ENCODE measurements at regions not wholly inside any gene's neighbourhood (a gene's known extent, or its start where the extent isn't known, plus 50 kb on each side); places are given as distances from the start of the nearest gene placed in this dataset.

- no peak overlapping the region for H3K4me3 ChIP-seq (ENCODE audit: insufficient read depth, low read depth, low read length)
- 93 to 94% methylated on average over 4 of the region's 4 CpGs for WGBS, 2 experiments
- no peaks in the 10 kb centered on the region for H3K4me1 ChIP-seq (ENCODE audit: control insufficient read depth, insufficient read depth, low read length)
- H3K27me3 ChIP-seq (ENCODE audit: control insufficient read depth, insufficient read depth, low read length, poor library complexity, severe bottlenecking) = no peaks in the 10 kb centered on the region
- no peaks in the 10 kb centered on the region for H3K9me3 ChIP-seq (ENCODE audit: control insufficient read depth, low read length)
- H3K36me3 ChIP-seq (ENCODE audit: control insufficient read depth, insufficient read depth, low read length) = no peaks in the 10 kb centered on the region
- no peak overlapping the region for H3K27ac ChIP-seq (ENCODE audit: insufficient read depth, low read depth, low read length, poor library complexity, severe bottlenecking)
These were observed 515.6 kb downstream of the INHBA start for GRCh38 chr7:41187322-41187721.

- WGBS, 2 experiments = 90 to 94% methylated on average over 2 to 3 of the region's 3 CpGs
- no peak overlapping the region for H3K27ac ChIP-seq (ENCODE audit: insufficient read depth, low read depth, low read length, poor library complexity, severe bottlenecking)
- no peaks in the 10 kb centered on the region for H3K9me3 ChIP-seq (ENCODE audit: control insufficient read depth, low read length)
- H3K4me1 ChIP-seq (ENCODE audit: control insufficient read depth, insufficient read depth, low read length) = no peaks in the 10 kb centered on the region
- H3K27me3 ChIP-seq (ENCODE audit: control insufficient read depth, insufficient read depth, low read length, poor library complexity, severe bottlenecking) = no peaks in the 10 kb centered on the region
- H3K36me3 ChIP-seq (ENCODE audit: control insufficient read depth, insufficient read depth, low read length) = no peaks in the 10 kb centered on the region
- no peak overlapping the region for H3K4me3 ChIP-seq (ENCODE audit: insufficient read depth, low read depth, low read length)
These were observed 517.0 kb downstream of the INHBA start for GRCh38 chr7:41185851-41186250.

GRCh38 chr7:41183741-41184140, 519.1 kb downstream of the INHBA start:
- no peaks in the 10 kb centered on the region for H3K9me3 ChIP-seq (ENCODE audit: control insufficient read depth, low read length)
- H3K27ac ChIP-seq (ENCODE audit: insufficient read depth, low read depth, low read length, poor library complexity, severe bottlenecking) = no peak overlapping the region
- no peaks in the 10 kb centered on the region for H3K27me3 ChIP-seq (ENCODE audit: control insufficient read depth, insufficient read depth, low read length, poor library complexity, severe bottlenecking)
- WGBS, 2 experiments = 89 to 95% methylated on average over 4 to 6 of the region's 6 CpGs
- H3K36me3 ChIP-seq (ENCODE audit: control insufficient read depth, insufficient read depth, low read length) = no peaks in the 10 kb centered on the region
- H3K4me1 ChIP-seq (ENCODE audit: control insufficient read depth, insufficient read depth, low read length) = no peaks in the 10 kb centered on the region
- no peak overlapping the region for H3K4me3 ChIP-seq (ENCODE audit: insufficient read depth, low read depth, low read length)

- H3K9me3 ChIP-seq (ENCODE audit: control insufficient read depth, low read length) = no peaks in the 10 kb centered on the region
- H3K4me1 ChIP-seq (ENCODE audit: control insufficient read depth, insufficient read depth, low read length) = no peaks in the 10 kb centered on the region
- no peak overlapping the region for H3K27ac ChIP-seq (ENCODE audit: insufficient read depth, low read depth, low read length, poor library complexity, severe bottlenecking)
- no peak overlapping the region for H3K4me3 ChIP-seq (ENCODE audit: insufficient read depth, low read depth, low read length)
- WGBS, 2 experiments = 93 to 96% methylated on average over 2 of the region's 2 CpGs
- H3K27me3 ChIP-seq (ENCODE audit: control insufficient read depth, insufficient read depth, low read length, poor library complexity, severe bottlenecking) = no peaks in the 10 kb centered on the region
- H3K36me3 ChIP-seq (ENCODE audit: control insufficient read depth, insufficient read depth, low read length) = no peaks in the 10 kb centered on the region
These were observed 520.1 kb downstream of the INHBA start for GRCh38 chr7:41182782-41183181.

GRCh38 chr7:41175435-41175834, 527.5 kb downstream of the INHBA start:
- Histone ChIP-seq H3K4me3 (ENCODE audit: insufficient read depth, low read depth, low read length) (no peak overlapping the region), H3K27ac (ENCODE audit: insufficient read depth, low read depth, low read length, poor library complexity, severe bottlenecking) (no peak overlapping the region), H3K36me3 (ENCODE audit: control insufficient read depth, insufficient read depth, low read length) (no peaks in the 10 kb centered on the region), H3K4me1 (ENCODE audit: control insufficient read depth, insufficient read depth, low read length) (no peaks in the 10 kb centered on the region), H3K27me3 (ENCODE audit: control insufficient read depth, insufficient read depth, low read length, poor library complexity, severe bottlenecking) (no peaks in the 10 kb centered on the region), H3K9me3 (ENCODE audit: control insufficient read depth, low read length) (no peaks in the 10 kb centered on the region)
- 89 to 93% methylated on average over 8 of the region's 8 CpGs for WGBS, 2 experiments

- H3K9me3 ChIP-seq (ENCODE audit: control insufficient read depth, low read length) = no peaks in the 10 kb centered on the region
- no peaks in the 10 kb centered on the region for H3K27me3 ChIP-seq (ENCODE audit: control insufficient read depth, insufficient read depth, low read length, poor library complexity, severe bottlenecking)
- H3K4me3 ChIP-seq (ENCODE audit: insufficient read depth, low read depth, low read length) = no peak overlapping the region
- WGBS, 2 experiments = 96 to 100% methylated on average over 2 of the region's 2 CpGs
- H3K36me3 ChIP-seq (ENCODE audit: control insufficient read depth, insufficient read depth, low read length) = no peaks in the 10 kb centered on the region
- H3K4me1 ChIP-seq (ENCODE audit: control insufficient read depth, insufficient read depth, low read length) = no peaks in the 10 kb centered on the region
- H3K27ac ChIP-seq (ENCODE audit: insufficient read depth, low read depth, low read length, poor library complexity, severe bottlenecking) = no peak overlapping the region
These were observed 528.4 kb downstream of the INHBA start for GRCh38 chr7:41174521-41174920.

GRCh38 chr7:41170466-41170865, 532.4 kb downstream of the INHBA start:
- no peaks in the 10 kb centered on the region for H3K9me3 ChIP-seq (ENCODE audit: control insufficient read depth, low read length)
- 100% methylated on average over 1 of the region's 2 CpGs for WGBS, 2 experiments
- H3K27me3 ChIP-seq (ENCODE audit: control insufficient read depth, insufficient read depth, low read length, poor library complexity, severe bottlenecking) = no peaks in the 10 kb centered on the region
- H3K27ac ChIP-seq (ENCODE audit: insufficient read depth, low read depth, low read length, poor library complexity, severe bottlenecking) = no peak overlapping the region
- no peaks in the 10 kb centered on the region for H3K4me1 ChIP-seq (ENCODE audit: control insufficient read depth, insufficient read depth, low read length)
- no peak overlapping the region for H3K4me3 ChIP-seq (ENCODE audit: insufficient read depth, low read depth, low read length)
- H3K36me3 ChIP-seq (ENCODE audit: control insufficient read depth, insufficient read depth, low read length) = no peaks in the 10 kb centered on the region

- 90 to 94% methylated on average over 6 of the region's 6 CpGs for WGBS, 2 experiments
- Histone ChIP-seq H3K36me3 (ENCODE audit: control insufficient read depth, insufficient read depth, low read length) (no peaks in the 10 kb centered on the region), H3K4me1 (ENCODE audit: control insufficient read depth, insufficient read depth, low read length) (no peaks in the 10 kb centered on the region), H3K27me3 (ENCODE audit: control insufficient read depth, insufficient read depth, low read length, poor library complexity, severe bottlenecking) (no peaks in the 10 kb centered on the region), H3K27ac (ENCODE audit: insufficient read depth, low read depth, low read length, poor library complexity, severe bottlenecking) (no peak overlapping the region), H3K4me3 (ENCODE audit: insufficient read depth, low read depth, low read length) (no peak overlapping the region), H3K9me3 (ENCODE audit: control insufficient read depth, low read length) (no peaks in the 10 kb centered on the region)
These were observed 533.6 kb downstream of the INHBA start for GRCh38 chr7:41169317-41169716.

GRCh38 chr7:41167836-41168235, 535.1 kb downstream of the INHBA start:
- Histone ChIP-seq H3K4me3 (ENCODE audit: insufficient read depth, low read depth, low read length) (no peak overlapping the region), H3K9me3 (ENCODE audit: control insufficient read depth, low read length) (no peaks in the 10 kb centered on the region), H3K4me1 (ENCODE audit: control insufficient read depth, insufficient read depth, low read length) (no peaks in the 10 kb centered on the region), H3K27ac (ENCODE audit: insufficient read depth, low read depth, low read length, poor library complexity, severe bottlenecking) (no peak overlapping the region), H3K27me3 (ENCODE audit: control insufficient read depth, insufficient read depth, low read length, poor library complexity, severe bottlenecking) (no peaks in the 10 kb centered on the region), H3K36me3 (ENCODE audit: control insufficient read depth, insufficient read depth, low read length) (no peaks in the 10 kb centered on the region)
- 80 to 88% methylated on average over 2 of the region's 2 CpGs for WGBS, 2 experiments

GRCh38 chr7:41164440-41164839, 538.5 kb downstream of the INHBA start:
- H3K4me1 ChIP-seq (ENCODE audit: control insufficient read depth, insufficient read depth, low read length) = no peaks in the 10 kb centered on the region
- H3K27me3 ChIP-seq (ENCODE audit: control insufficient read depth, insufficient read depth, low read length, poor library complexity, severe bottlenecking) = no peaks in the 10 kb centered on the region
- 94 to 100% methylated on average over 2 of the region's 2 CpGs for WGBS, 2 experiments
- H3K9me3 ChIP-seq (ENCODE audit: control insufficient read depth, low read length) = no peaks in the 10 kb centered on the region
- H3K27ac ChIP-seq (ENCODE audit: insufficient read depth, low read depth, low read length, poor library complexity, severe bottlenecking) = no peak overlapping the region
- no peaks in the 10 kb centered on the region for H3K36me3 ChIP-seq (ENCODE audit: control insufficient read depth, insufficient read depth, low read length)
- H3K4me3 ChIP-seq (ENCODE audit: insufficient read depth, low read depth, low read length) = no peak overlapping the region

- no peak overlapping the region for H3K27ac ChIP-seq (ENCODE audit: insufficient read depth, low read depth, low read length, poor library complexity, severe bottlenecking)
- H3K4me3 ChIP-seq (ENCODE audit: insufficient read depth, low read depth, low read length) = no peak overlapping the region
- H3K36me3 ChIP-seq (ENCODE audit: control insufficient read depth, insufficient read depth, low read length) = no peaks in the 10 kb centered on the region
- H3K9me3 ChIP-seq (ENCODE audit: control insufficient read depth, low read length) = no peaks in the 10 kb centered on the region
- WGBS, 2 experiments = 76 to 84% methylated on average over 3 of the region's 3 CpGs
- H3K4me1 ChIP-seq (ENCODE audit: control insufficient read depth, insufficient read depth, low read length) = no peaks in the 10 kb centered on the region
- no peaks in the 10 kb centered on the region for H3K27me3 ChIP-seq (ENCODE audit: control insufficient read depth, insufficient read depth, low read length, poor library complexity, severe bottlenecking)
These were observed 538.9 kb downstream of the INHBA start for GRCh38 chr7:41163991-41164390.
